ENCODE measurements at regions not wholly inside any gene's neighbourhood (a gene's known extent, or its start where the extent isn't known, plus 50 kb on each side); places are given as distances from the start of the nearest gene placed in this dataset.

DNA sequence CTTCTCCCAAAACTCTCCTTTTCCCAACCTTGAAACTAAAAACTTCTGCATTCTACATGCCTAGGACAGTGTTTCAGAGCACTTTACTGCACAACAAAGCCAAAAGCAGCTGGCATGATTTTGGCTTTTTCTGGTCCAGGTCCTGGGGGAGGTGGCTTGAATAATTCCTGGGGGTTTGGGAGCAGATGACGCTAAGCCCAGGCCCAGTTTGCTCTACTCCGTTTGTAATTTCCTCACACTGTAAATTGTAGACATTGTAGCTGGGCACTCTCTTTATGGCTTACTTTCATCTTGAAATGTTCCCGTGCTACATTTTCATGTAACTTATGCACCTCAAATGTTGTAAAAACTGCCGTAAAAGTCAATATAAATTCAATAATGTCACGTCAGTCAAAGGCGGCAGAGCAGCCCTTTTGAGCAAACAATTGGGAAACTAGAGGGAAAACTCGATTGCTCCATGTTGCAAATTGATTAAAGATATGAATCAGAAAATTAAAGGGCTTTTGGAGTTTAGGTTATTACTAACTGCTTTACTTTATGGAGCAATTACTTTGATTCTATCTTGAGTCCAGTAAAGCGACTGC, 373.2 kb upstream of the SLC14A2 start:
- TF ChIP-seq, protein P1, sequence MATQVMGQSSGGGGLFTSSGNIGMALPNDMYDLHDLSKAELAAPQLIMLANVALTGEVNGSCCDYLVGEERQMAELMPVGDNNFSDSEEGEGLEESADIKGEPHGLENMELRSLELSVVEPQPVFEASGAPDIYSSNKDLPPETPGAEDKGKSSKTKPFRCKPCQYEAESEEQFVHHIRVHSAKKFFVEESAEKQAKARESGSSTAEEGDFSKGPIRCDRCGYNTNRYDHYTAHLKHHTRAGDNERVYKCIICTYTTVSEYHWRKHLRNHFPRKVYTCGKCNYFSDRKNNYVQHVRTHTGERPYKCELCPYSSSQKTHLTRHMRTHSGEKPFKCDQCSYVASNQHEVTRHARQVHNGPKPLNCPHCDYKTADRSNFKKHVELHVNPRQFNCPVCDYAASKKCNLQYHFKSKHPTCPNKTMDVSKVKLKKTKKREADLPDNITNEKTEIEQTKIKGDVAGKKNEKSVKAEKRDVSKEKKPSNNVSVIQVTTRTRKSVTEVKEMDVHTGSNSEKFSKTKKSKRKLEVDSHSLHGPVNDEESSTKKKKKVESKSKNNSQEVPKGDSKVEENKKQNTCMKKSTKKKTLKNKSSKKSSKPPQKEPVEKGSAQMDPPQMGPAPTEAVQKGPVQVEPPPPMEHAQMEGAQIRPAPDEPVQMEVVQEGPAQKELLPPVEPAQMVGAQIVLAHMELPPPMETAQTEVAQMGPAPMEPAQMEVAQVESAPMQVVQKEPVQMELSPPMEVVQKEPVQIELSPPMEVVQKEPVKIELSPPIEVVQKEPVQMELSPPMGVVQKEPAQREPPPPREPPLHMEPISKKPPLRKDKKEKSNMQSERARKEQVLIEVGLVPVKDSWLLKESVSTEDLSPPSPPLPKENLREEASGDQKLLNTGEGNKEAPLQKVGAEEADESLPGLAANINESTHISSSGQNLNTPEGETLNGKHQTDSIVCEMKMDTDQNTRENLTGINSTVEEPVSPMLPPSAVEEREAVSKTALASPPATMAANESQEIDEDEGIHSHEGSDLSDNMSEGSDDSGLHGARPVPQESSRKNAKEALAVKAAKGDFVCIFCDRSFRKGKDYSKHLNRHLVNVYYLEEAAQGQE (IDR thresholded peaks at IDR 0.05; ENCODE audit: low read depth) = no peak
- TF ChIP-seq EP300 (IDR thresholded peaks at IDR 0.05; ENCODE audit: borderline replicate concordance) (no peak), RAD21 (IDR thresholded peaks at IDR 0.05; ENCODE audit: low read depth) (no peak), FOXM1 (IDR thresholded peaks at IDR 0.05; ENCODE audit: borderline replicate concordance, low read depth) (no peak), EGR1 (IDR thresholded peaks at IDR 0.05) (no peak), ZBTB7A (IDR thresholded peaks at IDR 0.05; ENCODE audit: low read depth) (no peak), TCF12 (IDR thresholded peaks at IDR 0.05; ENCODE audit: low read depth) (no peak), CEBPB (IDR thresholded peaks at IDR 0.05) (no peak), TAF1 (IDR thresholded peaks at IDR 0.05; ENCODE audit: low read depth) (no peak), TEAD4 (IDR thresholded peaks at IDR 0.05) (no peak), NFIC (IDR thresholded peaks at IDR 0.05) (no peak), YY1 (IDR thresholded peaks at IDR 0.05; ENCODE audit: low read depth) (no peak), CREB1 (IDR thresholded peaks at IDR 0.05; ENCODE audit: low read depth) (no peak)
- TF ChIP-seq, protein P2, sequence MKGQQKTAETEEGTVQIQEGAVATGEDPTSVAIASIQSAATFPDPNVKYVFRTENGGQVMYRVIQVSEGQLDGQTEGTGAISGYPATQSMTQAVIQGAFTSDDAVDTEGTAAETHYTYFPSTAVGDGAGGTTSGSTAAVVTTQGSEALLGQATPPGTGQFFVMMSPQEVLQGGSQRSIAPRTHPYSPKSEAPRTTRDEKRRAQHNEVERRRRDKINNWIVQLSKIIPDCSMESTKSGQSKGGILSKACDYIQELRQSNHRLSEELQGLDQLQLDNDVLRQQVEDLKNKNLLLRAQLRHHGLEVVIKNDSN (IDR thresholded peaks at IDR 0.05) = no peak
- TF ChIP-seq, protein P3, sequence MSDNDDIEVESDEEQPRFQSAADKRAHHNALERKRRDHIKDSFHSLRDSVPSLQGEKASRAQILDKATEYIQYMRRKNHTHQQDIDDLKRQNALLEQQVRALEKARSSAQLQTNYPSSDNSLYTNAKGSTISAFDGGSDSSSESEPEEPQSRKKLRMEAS (IDR thresholded peaks at IDR 0.05) = no peak

DNA sequence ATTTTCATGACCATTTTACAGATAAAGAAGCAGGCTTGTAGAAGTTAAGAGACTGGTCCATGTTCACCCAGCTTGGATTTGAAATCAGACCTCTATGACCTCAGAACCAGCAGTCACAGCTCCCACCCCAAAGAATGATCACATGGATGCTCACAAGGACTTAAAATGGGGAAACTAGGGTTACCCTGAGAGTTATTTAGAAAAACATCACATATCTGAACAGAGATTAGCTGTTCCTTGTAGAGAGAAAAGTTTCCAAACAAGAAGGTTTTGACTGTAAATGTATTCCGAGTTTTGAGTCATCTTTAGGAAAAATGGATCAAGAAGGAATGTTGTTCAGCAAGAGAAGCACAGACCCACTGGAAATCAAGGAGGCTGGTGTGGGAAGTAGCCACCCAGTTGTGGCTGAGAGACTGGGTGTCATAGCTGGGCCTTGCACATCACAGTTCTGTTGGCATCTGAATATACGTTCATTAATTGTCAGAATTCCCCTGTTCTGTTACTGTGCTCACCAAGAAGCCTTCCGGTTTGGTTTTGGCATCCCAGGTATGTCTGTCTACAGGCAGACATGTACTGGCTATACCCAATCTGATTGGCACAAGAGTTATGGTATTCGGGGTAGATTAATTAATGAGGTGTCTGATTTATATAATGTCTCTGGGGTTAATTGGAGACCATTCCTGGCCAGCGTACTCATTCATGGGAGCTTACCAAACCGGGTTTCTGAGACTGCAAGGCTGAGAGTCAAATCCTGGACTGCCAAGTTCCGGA, 371.8 kb upstream of the SLC14A2 start:
- TF ChIP-seq YY1 (IDR thresholded peaks at IDR 0.05; ENCODE audit: low read depth) (no peak), EGR1 (IDR thresholded peaks at IDR 0.05) (no peak), TAF1 (IDR thresholded peaks at IDR 0.05; ENCODE audit: low read depth) (no peak), TEAD4 (IDR thresholded peaks at IDR 0.05) (no peak), FOXM1 (IDR thresholded peaks at IDR 0.05; ENCODE audit: borderline replicate concordance, low read depth) (no peak), ZBTB7A (IDR thresholded peaks at IDR 0.05; ENCODE audit: low read depth) (no peak)
- TF ChIP-seq, protein P3 (IDR thresholded peaks at IDR 0.05) = no peak
- TF ChIP-seq, protein P2 (IDR thresholded peaks at IDR 0.05) = no peak

DNA sequence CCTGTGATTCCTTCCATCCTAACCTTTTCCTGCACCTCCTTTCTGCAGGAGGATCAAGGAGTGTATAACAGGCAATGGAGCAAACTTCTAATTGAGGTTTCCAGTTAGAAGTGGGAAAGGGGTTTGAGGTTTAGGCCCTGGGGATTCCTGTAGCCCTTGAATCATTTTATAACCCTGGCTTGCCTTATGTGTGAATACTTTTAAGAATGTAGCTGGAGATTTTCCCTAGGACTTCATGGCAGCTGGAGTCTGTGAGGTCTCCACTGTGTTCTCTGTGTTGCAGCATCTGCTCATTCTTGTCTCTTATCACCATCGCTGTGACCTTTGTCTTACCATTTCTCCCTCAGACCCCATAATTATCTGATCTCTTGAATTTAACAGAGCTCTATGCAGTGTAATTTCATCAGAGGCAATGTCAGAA, 370.2 kb upstream of the SLC14A2 start:
- TF ChIP-seq EP300 (IDR thresholded peaks at IDR 0.05; ENCODE audit: borderline replicate concordance) (no peak), EGR1 (IDR thresholded peaks at IDR 0.05) (no peak), RAD21 (IDR thresholded peaks at IDR 0.05; ENCODE audit: low read depth) (no peak), CREB1 (IDR thresholded peaks at IDR 0.05; ENCODE audit: low read depth) (no peak), ZBTB7A (IDR thresholded peaks at IDR 0.05; ENCODE audit: low read depth) (no peak), FOXM1 (IDR thresholded peaks at IDR 0.05; ENCODE audit: borderline replicate concordance, low read depth) (no peak), CEBPB (IDR thresholded peaks at IDR 0.05) (no peak), TCF12 (IDR thresholded peaks at IDR 0.05; ENCODE audit: low read depth) (no peak), NFIC (IDR thresholded peaks at IDR 0.05) (no peak), YY1 (IDR thresholded peaks at IDR 0.05; ENCODE audit: low read depth) (no peak), TEAD4 (IDR thresholded peaks at IDR 0.05) (no peak), TAF1 (IDR thresholded peaks at IDR 0.05; ENCODE audit: low read depth) (no peak)
- TF ChIP-seq, protein P1 (IDR thresholded peaks at IDR 0.05; ENCODE audit: low read depth) = no peak
- TF ChIP-seq, protein P3 (IDR thresholded peaks at IDR 0.05) = no peak
- TF ChIP-seq, protein P2 (IDR thresholded peaks at IDR 0.05) = no peak

DNA sequence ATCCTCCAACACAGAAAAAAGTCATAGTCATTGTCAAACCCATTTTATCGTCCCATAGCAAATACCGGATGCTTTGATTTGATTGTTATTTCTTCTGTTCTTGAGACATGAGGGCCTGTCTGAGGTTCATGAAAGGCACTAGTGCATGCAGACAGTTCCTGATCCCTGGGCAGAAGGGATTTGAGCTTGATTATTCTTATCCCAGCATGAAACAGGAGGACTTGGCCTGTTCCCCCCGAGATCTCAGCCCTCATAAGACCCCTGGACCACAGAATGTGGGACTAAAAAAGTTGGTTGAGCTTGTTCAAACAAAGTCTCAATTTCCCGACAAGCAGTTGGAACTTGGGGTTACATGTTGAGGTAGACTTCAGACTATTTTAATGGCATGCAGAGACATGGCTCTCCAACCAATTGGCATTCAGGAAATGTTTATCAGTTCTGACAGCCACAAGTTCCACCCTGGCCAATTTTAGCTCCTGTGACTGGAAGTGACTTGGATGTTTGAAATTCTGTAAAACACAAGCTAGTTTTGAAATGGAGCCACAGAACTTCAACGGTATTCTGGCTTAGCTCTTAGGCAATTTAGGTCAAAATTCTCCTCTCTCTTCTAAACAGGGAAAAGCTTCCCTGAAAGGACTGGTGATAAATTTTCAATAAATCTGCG, 366.9 kb upstream of the SLC14A2 start:
- TF ChIP-seq, protein P3 (IDR thresholded peaks at IDR 0.05) = no peak
- TF ChIP-seq CREB1 (IDR thresholded peaks at IDR 0.05; ENCODE audit: low read depth) (no peak), EGR1 (IDR thresholded peaks at IDR 0.05) (no peak), RAD21 (IDR thresholded peaks at IDR 0.05; ENCODE audit: low read depth) (no peak), EP300 (IDR thresholded peaks at IDR 0.05; ENCODE audit: borderline replicate concordance) (no peak), TAF1 (IDR thresholded peaks at IDR 0.05; ENCODE audit: low read depth) (no peak), TCF12 (IDR thresholded peaks at IDR 0.05; ENCODE audit: low read depth) (no peak), CEBPB (IDR thresholded peaks at IDR 0.05) (no peak), TEAD4 (IDR thresholded peaks at IDR 0.05) (no peak), FOXM1 (IDR thresholded peaks at IDR 0.05; ENCODE audit: borderline replicate concordance, low read depth) (no peak), ZBTB7A (IDR thresholded peaks at IDR 0.05; ENCODE audit: low read depth) (no peak), YY1 (IDR thresholded peaks at IDR 0.05; ENCODE audit: low read depth) (no peak), NFIC (IDR thresholded peaks at IDR 0.05) (no peak)
- TF ChIP-seq, protein P1 (IDR thresholded peaks at IDR 0.05; ENCODE audit: low read depth) = no peak
- TF ChIP-seq, protein P2 (IDR thresholded peaks at IDR 0.05) = no peak
